NCI-H146 treated with DMSO at 0.1 percent for 48 hours (cell line): ENCODE measurements at regions not wholly inside any gene's neighbourhood (a gene's known extent, or its start where the extent isn't known, plus 50 kb on each side); places are given as distances from the start of the nearest gene placed in this dataset.
A peak's percentile ranks its signal among the peaks of the same experiment; 100 is the strongest.
"Not testable (repeated sequence)": the region's sequence is repeated elsewhere in the genome, so short reads cannot be mapped to it uniquely, and the experiment has no call there.

Experiments used
- DNase-seq: peaks from one replicate; lab custom pipeline; 2025; ENCODE audit not compliant: unreplicated experiment; lab: John Stamatoyannopoulos, UW

GRCh38 chr6:125354649-125355048 lies 52.9 kb upstream of the HDDC2 start:
- DNase-seq = no peak

- DNase-seq = no peak
Measured at GRCh38 chr6:125356884-125357283, 55.1 kb upstream of the HDDC2 start.

GRCh38 chr6:125357515-125358256 lies 55.9 kb upstream of the HDDC2 start:
- no peak for DNase-seq

- DNase-seq = no peak
Measured at GRCh38 chr6:125358898-125359297, 57.1 kb upstream of the HDDC2 start.

GRCh38 chr6:125361868-125362267 lies 60.1 kb upstream of the HDDC2 start:
- DNase-seq = no peak

GRCh38 chr6:125363039-125363823 lies 61.5 kb upstream of the HDDC2 start:
- peak; percentile 88 for DNase-seq

- DNase-seq = peak; percentile 92
Measured at GRCh38 chr6:125363824-125364165, 62.0 kb upstream of the HDDC2 start.

GRCh38 chr6:125365230-125365629 lies 63.5 kb upstream of the HDDC2 start:
- DNase-seq = no peak

GRCh38 chr6:125367036-125367782 lies 65.4 kb upstream of the HDDC2 start:
- no peak for DNase-seq

GRCh38 chr6:125370343-125370742 lies 68.6 kb upstream of the HDDC2 start:
- DNase-seq = no peak

GRCh38 chr6:125375013-125375412 lies 73.2 kb upstream of the HDDC2 start:
- no peak for DNase-seq

GRCh38 chr6:125375821-125376220 lies 74.1 kb upstream of the HDDC2 start:
- no peak for DNase-seq

- no peak for DNase-seq
Measured at GRCh38 chr6:125377621-125378020, 75.9 kb upstream of the HDDC2 start.

- no peak for DNase-seq
Measured at GRCh38 chr6:125379174-125379573, 77.4 kb upstream of the HDDC2 start.

GRCh38 chr6:125380474-125380873 lies 78.7 kb upstream of the HDDC2 start:
- no peak for DNase-seq

- DNase-seq = not testable (repeated sequence)
Measured at GRCh38 chr6:125386337-125386736, 84.6 kb upstream of the HDDC2 start.

- DNase-seq = no peak
Measured at GRCh38 chr6:125392682-125393081, 90.9 kb upstream of the HDDC2 start.

- DNase-seq = no peak
Measured at GRCh38 chr6:125393449-125393858, 91.7 kb upstream of the HDDC2 start.

GRCh38 chr6:125406741-125407140 lies 105.0 kb upstream of the HDDC2 start:
- DNase-seq = no peak

GRCh38 chr6:125414507-125414906 lies 112.7 kb upstream of the HDDC2 start:
- DNase-seq = no peak

GRCh38 chr6:125415913-125416312 lies 114.1 kb upstream of the HDDC2 start:
- DNase-seq = no peak

- peak; percentile 47 for DNase-seq
Measured at GRCh38 chr6:125421836-125422235, 120.1 kb upstream of the HDDC2 start.
